Activated CD4-positive, alpha-beta T cell treated with anti-CD3 and anti-CD28 coated beads, Interleukin-2, amount 50 U/mL, for 16 hours (primary cell): ENCODE measurements at regions not wholly inside any gene's neighbourhood (a gene's known extent, or its start where the extent isn't known, plus 50 kb on each side); places are given as distances from the start of the nearest gene placed in this dataset.

Source experiments
- DNase-seq: peaks from one replicate; pipeline ENCODE4 v3.0.0-alpha.2; 2020

DNA sequence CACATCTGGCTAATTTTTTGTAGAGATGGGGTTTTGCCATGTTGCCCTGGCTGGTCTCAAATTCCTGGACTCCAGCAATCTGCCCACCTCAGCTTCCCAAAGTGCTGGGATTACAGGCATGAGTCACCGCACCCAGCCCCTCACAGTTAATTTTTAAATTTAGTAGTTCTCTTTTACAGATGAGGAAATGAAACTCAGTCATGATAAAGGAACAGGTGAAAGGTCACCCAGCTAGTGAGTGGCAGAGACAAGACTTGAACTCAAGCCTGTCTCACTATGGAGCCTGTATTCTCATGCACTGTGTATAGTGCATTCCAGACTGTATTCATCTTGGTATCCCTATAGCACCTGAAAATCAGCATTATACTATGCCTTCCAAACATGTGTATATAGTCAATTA, 77.1 kb upstream of the WSB1 start:
- no peak for DNase-seq

DNA sequence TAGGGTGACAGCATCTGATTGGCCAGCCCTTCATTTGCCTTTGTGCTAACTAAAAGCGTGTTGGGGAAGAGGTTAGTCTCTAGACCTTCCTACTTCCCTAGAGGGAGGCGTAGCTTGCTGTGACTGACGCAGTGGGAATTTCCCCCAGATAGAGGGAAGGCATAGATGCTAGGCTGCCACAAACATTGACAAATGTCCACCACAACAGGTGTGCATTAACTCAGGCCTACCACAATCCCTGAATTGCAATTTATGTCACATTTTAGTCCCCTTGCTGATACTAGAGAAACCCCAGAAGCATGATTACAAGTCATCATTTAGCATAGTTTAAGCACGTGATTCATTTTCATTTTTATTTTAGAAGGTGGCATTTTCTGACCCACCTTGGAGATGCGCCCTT, 76.3 kb upstream of the WSB1 start:
- no peak for DNase-seq

DNA sequence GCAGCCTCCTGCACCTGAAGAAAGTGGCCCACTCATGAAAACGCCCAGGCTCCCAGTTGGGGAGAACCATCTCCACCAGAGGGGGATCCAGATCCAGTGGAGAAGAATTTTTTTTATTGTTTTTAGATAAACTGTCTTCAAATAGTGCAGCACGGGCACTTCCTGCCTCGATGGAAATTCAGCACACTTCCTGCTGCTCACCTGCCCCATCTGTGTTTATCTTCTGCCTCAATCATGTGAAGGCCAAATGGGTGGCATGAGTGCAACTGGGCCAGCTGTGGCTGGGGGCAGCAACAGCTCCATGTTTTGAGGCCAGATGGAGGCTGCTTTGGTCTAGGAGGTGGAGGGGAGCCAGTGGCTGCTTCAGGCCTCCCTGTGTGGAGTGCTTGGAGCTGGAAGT, 75.9 kb upstream of the WSB1 start:
- DNase-seq = no peak

DNA sequence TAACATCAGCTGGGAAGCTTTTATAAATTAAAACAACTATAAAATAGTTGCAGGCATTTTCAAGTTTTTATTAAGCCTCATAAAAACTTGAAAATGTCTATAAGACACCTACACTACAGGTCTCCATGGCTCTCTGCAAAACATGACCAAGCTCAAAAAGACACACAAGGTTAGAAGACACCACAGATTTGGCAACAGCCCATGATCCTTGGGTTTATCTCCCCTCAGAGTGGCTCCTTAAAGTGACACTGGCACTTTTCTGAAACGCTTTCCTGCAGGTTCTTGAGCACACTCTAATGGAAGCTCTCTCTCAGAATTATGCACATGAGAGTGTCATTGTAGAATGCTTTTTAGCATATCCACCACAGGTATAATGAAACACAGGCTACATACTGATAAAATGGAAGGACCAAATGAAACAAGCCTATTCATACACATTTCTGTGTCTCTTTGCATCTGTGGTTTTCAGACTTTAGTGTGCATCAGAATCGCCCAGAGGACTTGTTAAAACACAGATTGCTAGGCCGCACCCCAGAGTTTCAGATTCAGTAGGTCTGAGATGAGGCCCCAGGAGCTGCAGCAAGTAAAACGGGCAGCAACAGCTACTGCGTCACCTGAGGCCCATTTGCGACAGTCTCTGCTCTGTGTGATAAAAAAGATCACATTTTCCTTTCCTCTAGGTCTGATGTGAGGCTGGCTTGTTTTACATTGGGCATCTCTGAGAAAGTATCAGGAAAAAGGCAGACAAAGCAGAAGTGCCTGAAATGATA, 75.0 kb upstream of the WSB1 start:
- DNase-seq = peak; percentile 92

DNA sequence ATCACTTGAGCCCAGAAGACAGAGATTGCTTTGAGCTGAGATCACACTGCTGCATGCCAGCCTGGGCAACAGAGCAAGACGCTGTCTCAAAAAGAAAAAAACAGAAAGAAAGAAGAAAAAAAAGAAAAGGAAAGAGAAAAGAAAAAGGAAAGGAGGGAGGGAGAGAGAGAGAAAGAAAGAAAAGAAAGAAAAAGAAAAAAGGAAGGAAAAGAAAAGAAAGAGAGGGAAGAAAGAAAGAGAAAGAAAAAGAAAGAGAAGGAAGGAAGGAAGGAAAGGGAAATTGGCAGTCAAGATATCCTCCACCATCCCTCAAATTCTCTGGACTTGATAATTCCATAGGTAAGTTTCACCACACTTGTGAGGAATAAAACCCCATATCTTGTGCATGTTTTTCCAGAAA, 71.4 kb upstream of the WSB1 start:
- DNase-seq = no peak

DNA sequence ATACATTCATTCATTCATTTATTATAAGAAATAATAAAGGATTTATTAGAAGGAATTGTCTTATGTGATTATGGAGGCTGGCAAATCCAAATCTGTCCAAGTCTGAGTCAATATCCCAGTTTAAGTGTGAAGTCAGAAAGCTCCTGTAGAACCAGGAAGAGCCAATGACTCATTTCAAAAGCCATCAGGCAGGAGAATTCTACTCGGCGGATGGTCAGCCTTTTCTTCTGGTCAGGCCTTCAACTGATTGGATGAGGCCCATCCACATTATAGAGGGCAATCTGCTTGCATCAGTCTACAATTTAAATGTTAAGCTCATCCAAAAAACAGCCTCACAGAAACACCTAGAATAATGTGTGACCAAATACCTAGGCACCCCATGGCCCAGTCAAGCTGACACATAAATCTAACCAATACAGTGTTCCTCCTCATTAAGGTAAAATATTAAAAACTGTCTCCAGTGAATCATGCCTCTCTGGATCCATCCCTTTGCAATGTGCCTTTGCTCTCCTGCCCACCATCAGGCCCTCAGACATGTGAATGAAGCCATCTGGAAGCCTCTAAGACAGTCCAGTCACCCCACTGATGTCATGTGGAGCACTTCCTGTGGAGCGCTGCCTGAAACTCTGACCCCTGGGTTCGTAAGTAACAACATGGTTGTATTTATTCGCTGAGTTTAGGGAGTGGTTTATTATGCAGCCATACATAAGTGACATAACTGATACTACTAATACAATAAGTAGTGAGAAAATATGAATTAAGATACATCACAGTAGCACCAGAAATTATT, 69.2 kb upstream of the WSB1 start:
- no peak for DNase-seq

DNA sequence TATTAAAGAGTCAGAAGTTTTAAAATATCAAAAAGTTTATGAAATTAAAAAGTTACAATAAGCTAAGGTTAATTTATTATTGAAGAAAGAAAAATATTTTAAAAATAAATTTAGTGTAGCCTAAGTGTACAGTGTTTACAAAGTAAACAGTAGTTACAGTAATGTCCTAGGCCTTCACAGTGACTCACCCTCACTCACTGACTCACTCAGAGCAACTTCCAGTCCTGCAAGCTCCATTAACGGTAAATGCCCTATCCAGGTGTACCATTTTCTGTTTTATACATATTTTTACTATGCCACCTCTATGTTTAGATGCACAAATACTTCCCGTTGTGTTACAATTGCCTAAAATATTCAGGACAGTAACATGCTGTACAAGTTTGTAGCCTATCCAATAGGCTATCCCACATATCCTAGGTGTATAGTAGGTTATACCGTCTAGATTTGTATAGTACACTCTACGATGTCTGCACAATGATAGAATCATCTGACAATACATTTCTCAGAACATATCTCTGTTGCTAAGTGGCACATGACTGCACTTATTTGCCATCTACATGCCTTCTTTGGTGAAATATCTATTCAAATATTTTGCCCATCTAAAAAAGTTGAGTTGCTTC, 67.2 kb upstream of the WSB1 start:
- no peak for DNase-seq

DNA sequence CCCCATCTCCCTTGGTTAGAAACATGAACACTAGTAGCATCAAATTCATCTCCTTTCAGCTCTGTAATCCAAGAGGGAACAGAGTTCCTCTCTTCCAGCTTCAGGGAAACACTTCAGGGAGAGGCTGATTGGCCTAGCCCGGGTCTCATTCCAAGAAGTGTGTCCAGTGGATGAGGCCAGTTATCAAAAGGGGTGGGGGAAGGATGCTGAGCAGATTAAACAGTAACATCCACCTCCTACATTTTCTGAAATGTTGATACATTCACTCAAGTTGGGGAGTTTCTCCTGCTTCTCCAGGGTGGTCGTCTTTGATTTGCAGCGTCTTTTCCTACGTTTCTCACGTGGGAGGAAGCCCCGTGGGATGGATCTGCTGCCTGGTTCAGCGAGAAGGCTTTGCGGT, 62.9 kb upstream of the WSB1 start:
- DNase-seq = no peak

DNA sequence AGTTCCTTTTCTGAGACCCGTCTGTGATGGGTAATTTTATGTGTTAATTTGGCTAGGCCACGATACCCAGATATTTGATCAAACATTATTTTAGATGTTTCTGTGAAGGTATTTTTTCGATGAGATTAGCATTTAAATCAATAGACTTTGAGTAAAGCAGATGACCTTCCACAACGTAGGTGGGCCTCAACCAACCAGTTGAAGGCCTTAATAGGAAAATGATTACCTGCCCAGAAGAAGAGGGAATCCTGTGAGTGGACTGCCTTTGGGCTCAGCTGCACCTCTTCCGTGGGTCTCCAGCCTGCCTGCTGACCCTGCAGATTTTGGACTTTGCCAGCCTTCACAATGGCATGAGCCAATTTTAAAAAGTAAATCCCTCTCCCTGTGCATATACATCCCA, 61.6 kb upstream of the WSB1 start:
- DNase-seq = no peak

DNA sequence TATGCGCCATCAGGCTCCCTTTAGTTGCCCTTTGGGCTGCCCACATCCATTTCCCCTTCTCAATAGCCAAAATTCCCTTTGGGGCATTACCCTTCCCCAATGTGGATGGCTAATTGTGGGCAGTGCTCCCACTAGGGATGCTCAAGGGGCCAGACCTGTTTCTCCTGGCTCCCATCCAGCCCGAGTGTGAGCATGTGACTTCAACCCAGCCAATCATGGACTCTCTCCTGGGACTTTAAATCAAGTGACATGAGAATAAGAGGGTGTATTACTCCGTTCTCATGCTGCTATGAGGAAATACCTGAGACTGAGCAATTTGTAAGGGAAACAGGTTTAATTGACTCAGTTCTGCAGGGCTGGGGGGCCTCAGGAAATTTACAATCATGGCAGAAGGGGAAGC, 60.9 kb upstream of the WSB1 start:
- DNase-seq = no peak

DNA sequence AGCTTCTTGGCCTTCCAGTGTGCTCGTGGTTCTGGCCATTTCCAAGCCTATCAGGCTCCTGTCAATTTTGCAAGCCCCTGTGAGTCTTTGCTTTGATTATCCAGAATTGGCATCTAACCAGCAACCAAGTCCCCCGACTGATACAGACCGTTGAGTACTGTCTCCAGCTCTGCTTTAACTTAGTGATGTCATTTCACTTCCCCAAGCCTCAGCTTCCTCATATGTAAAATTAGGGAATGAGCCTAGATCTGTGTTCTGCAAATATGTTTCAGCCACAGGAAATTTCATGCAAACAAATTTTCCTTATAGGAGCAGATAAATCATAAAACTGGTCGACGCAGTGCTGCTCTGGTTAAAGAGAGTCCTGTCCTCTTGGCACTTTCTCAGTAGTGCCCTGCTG, 60.1 kb upstream of the WSB1 start:
- no peak for DNase-seq

DNA sequence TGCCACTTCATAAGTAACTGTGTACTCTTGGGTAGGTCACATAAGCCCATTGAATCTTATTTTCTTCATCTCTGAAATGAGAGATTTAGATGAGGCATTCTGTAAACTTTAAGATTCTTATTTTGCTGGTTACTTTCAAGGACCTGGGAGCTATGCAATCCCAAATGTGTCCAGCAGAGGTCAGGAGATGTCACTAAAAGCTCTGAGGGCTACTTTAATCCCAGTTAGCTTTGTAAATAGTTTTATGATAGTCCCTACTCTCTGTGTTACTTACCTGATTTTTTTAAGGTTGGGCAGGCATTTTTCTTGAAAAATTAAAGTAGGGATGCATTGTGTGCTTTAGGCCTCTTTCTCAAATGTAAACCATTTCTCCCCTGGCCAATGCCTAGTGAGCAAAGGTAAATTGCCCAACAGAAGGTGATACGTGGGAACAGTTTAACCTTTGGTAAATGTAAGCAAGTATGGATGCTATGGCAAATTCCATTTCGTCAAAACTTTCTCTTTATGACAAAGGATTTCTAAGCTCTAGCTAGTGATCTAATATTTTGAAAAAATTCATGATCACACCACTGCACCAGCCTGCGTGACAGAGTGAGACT, 57.1 kb upstream of the WSB1 start:
- peak; percentile 78 for DNase-seq

DNA sequence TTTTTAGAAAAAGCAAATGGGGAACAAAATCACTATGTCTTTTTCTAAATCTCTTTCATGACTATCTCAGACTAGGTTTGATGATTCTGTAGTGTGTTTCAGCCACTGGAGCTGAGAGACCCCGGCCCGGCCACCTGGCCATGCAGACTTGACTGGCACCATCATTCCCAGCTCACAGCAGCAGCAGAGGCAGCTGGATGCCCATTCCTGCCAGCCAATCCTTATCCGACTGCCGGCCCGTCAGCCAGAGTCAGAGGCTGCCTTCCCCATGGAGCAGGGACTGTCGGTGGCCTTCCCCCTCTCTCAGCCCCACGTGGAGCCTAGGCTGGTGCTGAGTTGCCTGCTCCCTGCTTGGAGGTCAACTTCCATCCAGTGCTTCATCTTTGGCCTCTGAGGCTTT, 56.0 kb upstream of the WSB1 start:
- no peak for DNase-seq

DNA sequence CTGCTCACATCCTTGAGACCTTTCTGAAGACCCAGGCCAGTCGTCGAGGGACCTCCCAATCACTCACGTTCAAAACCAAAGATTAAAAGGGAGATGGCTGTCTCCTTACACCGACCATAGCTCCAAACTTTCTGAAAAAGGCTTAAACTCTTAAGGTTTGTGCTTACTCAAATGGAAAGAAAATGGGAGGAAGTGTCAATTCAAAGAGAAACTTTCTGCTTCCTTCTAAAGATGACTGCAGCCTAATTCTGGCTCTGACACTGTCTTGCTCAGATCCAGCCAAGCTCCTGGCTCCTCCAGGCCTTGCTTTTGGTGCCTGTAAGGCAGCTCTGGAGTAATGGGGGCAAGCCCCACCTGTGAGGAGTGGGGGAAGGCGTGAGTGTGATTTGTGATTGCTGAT, 54.9 kb upstream of the WSB1 start:
- peak; percentile 86 for DNase-seq

DNA sequence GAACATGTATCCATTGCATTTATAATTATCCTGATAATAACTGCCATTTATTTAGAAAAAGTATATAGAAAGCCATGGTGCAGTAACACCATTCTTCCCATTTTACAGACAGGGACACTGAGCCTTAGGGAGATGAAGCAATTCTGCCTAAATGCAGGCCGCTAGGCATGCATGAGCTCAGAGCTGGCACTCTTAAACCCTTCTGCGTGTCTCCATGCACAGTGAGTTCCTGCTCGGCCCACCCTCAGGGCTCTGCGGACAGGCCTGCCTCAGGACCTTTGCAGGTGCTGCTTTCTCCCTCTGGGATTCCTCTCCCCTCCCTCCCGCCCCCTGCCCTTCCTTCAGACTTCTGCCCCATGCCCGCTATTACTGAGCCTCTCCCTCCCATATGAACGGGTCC, 54.3 kb upstream of the WSB1 start:
- no peak for DNase-seq

DNA sequence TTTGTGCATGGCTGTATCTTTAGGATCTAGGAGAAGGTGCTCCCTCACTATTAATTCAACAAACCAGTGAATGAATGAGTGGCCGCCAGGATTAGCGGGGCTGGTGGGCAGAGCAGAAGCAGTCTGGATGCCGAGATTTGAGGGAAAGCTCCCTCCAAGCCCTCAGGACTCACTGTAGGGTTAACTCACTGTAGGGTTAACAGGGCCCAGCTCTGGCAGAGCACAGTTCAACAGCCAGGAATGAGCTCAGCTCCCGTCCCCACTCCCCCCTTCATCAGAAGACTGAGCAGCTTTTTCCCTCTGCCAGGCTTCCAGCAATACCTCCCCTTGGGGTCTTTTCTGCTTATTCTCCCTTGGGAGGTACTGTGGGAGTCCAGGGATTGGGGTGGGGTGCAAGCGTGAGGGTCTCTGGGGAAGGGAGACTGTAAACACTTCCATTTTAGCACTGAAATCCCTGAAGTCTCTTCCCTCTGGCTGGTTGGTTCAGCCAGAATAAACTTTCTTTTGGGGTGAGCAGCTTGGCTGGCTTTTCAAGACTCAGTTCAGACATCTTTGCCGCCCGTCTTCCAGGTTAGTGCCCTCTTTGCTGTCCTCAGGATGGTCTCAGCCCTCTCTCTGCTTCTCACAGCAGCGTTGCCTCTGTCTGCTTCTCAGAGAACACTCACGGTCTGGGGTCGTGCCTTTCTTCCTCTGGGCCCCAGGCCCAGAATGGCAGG, 53.7 kb upstream of the WSB1 start:
- DNase-seq = no peak

DNA sequence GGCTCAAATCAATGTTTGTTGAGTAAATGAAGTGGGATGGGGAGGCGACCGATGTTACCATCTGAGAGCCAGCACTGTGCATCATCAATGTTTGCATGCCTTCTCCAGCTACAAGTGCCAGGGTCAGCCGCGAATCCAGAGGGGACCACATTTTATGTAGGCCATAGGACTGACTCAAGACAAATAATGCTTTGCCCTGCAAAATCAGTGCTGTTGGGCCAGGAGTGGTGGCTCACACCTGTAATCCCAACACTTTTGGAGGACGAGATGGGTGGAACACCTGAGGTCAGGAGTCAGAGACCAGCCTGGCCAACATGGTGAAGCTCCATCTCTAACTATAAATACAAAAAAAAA, 53.1 kb upstream of the WSB1 start:
- DNase-seq = no peak

DNA sequence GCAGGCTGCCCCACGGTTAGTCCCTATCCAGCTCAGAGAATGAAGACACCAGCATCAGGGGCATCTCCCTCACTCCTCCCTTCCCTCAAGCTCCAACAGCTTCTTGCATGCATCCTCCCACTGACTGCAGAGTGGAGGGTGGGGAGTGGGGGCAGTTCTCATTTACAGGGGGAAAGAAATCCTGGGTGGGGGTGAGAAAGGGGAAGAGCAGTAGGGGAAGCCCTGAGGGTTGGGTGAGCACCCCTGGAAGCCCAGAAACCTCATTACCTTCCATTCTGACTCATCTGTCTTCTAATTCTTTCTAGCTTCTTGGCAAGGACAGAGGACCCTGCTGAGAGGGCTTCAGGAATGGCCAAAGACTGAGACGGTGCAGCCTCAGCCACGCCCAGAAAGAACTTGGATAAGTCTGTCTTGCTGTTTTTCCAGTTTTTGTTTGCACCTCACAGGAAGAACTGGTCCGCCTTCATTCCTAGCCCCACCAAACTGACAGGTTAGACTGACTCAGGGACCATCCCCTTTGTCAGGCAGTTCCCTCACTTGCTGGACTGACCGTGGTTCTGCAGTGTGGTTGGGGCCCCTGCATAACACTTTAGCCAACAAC, 52.5 kb upstream of the WSB1 start:
- DNase-seq = peak; percentile 54

DNA sequence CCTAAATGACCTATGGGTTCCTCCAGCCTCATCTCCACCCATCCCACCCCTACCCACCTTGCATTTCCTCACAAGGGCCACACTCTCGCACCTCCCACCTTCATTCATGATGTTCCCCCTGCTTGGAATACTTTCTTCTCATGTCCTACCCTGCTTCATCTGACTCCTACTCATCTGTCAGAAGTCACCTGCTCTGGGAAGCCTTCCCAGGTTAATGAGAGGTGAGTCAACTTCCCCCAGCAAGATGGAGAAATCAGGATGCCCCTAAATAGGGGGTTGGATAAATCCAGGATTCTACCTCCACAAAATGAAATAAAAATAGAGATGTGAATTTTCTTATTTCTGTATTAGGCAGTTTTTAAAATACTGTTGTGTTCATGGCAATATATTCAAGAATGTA, 51.0 kb upstream of the WSB1 start:
- no peak for DNase-seq

DNA sequence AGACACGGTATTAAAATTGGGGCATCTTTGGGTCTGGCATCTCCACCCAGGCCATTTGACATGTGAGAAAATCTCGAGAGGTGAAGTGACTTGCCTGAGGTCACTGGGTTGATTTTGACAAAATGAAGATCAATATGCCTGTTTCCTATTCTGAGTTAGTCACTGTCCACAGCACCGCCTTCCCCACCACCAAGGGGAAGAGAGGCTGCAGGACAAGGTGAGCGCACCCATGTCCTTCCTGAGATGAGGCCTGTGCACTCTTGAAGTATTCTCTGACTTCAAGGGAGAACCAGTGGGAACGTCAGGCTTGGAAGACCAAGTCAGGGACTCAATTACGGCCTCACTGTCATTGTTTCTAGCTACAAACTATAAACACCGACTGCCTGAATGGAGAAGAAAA, 49.9 kb upstream of the WSB1 start:
- DNase-seq = no peak
